SJCRH30 (cell line): ENCODE measurements at regions not wholly inside any gene's neighbourhood (a gene's known extent, or its start where the extent isn't known, plus 50 kb on each side); places are given as distances from the start of the nearest gene placed in this dataset.
"Not testable (repeated sequence)": the region's sequence is repeated elsewhere in the genome, so short reads cannot be mapped to it uniquely, and the experiment has no call there.

Experiments
- DNase-seq, 2 experiments: peaks; one replicate each; pipeline ENCODE4 v3.0.0-alpha.2; 2015 to 2020
- H3K27ac ChIP-seq: fragments of 250-450 bp; sonication (Bioruptor Pico); 2 replicates; pipeline ENCODE4 v1.5.1; 2020; ENCODE audit warnings: mild to moderate bottlenecking, moderate library complexity
- H3K27me3 ChIP-seq: fragments of 250-450 bp; sonication (Bioruptor Pico); 2 replicates; pipeline ENCODE4 v1.5.1; 2020; ENCODE audit warnings: mild to moderate bottlenecking, moderate library complexity
- H3K36me3 ChIP-seq: fragments of 250-450 bp; sonication (Bioruptor Pico); 2 replicates; pipeline ENCODE4 v1.5.1; 2020; ENCODE audit warnings: mild to moderate bottlenecking, moderate library complexity
- H3K4me1 ChIP-seq: fragments of 250-450 bp; sonication (Bioruptor Pico); 2 replicates; pipeline ENCODE4 v1.5.1; 2020; ENCODE audit warnings: mild to moderate bottlenecking, moderate library complexity
- H3K4me3 ChIP-seq: fragments of 250-450 bp; sonication (Bioruptor Pico); 2 replicates; pipeline ENCODE4 v1.5.1; 2020; ENCODE audit warnings: mild to moderate bottlenecking, moderate library complexity
- H3K9me3 ChIP-seq: fragments of 250-450 bp; sonication (Bioruptor Pico); replicated peaks from 2 replicates; pipeline ENCODE4 v1.5.1; 2020; ENCODE audit warnings: mild to moderate bottlenecking, moderate library complexity

GRCh38 chr7:106591146-106591545 lies 69.8 kb downstream of the CCDC71L start:
- no peak for DNase-seq
- no peaks in the 10 kb centered on the region for H3K4me1 ChIP-seq
- H3K9me3 ChIP-seq = no peaks in the 10 kb centered on the region
- H3K36me3 ChIP-seq = no peaks in the 10 kb centered on the region
- H3K27ac ChIP-seq = no peak overlapping the region
- no peaks in the 10 kb centered on the region for H3K27me3 ChIP-seq
- H3K4me3 ChIP-seq = no peak overlapping the region

DNA sequence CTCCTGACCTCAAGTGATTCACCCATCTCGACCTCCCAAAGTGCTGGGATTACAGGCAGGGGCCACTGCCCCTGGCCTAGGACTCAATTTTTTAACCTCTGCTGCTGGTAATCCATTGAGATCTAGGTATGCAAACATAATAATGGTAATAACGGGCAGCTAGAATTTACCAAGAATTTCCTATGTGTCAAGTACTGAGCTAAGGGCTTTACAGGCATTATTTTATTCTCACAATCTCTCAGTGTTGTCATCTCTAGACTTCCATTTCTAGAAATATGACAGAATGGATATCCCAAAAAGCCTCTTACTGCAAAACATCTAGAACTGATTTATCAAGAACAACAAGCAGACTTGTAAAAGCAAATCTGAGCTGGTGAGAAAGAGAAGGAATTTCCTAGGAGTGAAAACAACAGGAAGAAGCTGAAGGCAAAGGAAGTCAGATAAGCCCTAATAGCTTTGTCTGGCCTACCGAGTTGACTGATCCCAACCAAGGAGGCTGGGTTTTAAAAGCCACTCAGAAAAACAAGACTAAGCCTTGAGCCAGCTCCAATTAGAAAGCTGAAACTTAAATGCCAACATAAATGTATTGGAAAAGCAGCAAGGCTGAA lies 70.6 kb downstream of the CCDC71L start:
- DNase-seq = no peak
- H3K27ac ChIP-seq = no peak overlapping the region
- H3K27me3 ChIP-seq = no peaks in the 10 kb centered on the region
- no peaks in the 10 kb centered on the region for H3K36me3 ChIP-seq
- H3K4me1 ChIP-seq = no peaks in the 10 kb centered on the region
- H3K4me3 ChIP-seq = no peak overlapping the region
- H3K9me3 ChIP-seq = no peaks in the 10 kb centered on the region

GRCh38 chr7:106589198-106589879 lies 71.6 kb downstream of the CCDC71L start:
- Histone ChIP-seq H3K27me3 (no peaks in the 10 kb centered on the region), H3K27ac (no peak overlapping the region), H3K36me3 (no peaks in the 10 kb centered on the region)

DNA sequence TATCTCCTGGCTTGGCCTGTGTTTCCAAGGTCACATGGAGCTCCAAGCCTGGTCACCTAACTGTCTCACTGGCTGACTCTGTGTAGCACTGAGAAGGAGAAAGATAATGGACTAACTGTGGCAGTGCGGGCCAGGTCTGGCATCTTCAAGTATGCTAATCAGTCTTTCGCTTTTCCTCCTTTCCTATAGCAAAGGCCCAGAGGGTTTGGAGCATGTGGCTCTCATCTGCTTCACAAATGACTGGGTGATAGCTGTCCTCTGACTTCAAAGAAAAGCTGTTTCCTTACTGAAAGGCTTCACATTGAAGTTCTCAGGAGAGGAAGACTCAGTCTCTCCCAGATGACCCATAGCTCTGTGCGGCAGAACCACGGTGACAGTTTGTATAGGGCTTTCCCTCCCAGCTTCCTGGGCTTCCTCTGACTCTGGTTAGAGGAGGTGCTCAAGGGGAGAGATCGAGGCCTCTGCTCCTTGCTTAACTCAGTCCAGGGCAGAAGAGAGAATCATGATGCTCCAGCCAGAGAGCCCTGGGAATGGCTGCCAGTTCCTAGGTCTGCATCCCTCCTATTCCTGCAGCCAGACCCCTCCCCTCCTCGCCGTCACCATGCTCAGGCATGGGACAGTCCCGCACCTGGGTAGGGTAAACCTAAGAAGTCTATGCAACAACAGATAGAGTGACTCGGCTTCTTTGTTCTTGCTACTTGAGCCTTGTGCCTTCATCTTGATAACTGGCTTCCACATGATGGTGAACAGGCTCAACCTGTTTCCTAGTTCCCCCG lies 72.3 kb downstream of the CCDC71L start:
- H3K9me3 ChIP-seq = no peaks in the 10 kb centered on the region
- no peaks in the 10 kb centered on the region for H3K27me3 ChIP-seq
- H3K36me3 ChIP-seq = no peaks in the 10 kb centered on the region
- no peak overlapping the region for H3K27ac ChIP-seq
- H3K4me1 ChIP-seq = no peaks in the 10 kb centered on the region
- no peak for DNase-seq
- H3K4me3 ChIP-seq = no peak overlapping the region

More at GRCh38 chr7:106589198-106589879, 71.6 kb downstream of the CCDC71L start:
- Histone ChIP-seq H3K4me1 (no peaks in the 10 kb centered on the region), H3K9me3 (no peaks in the 10 kb centered on the region), H3K4me3 (no peak overlapping the region)
- peak in 1 of 2 experiments; percentile 3 for DNase-seq

GRCh38 chr7:106584914-106585759 lies 75.8 kb downstream of the CCDC71L start:
- Histone ChIP-seq H3K27ac (no peak overlapping the region), H3K27me3 (no peaks in the 10 kb centered on the region), H3K4me3 (no peak overlapping the region), H3K9me3 (no peaks in the 10 kb centered on the region), H3K4me1 (no peaks in the 10 kb centered on the region), H3K36me3 (no peaks in the 10 kb centered on the region)
- DNase-seq = no peak

GRCh38 chr7:106583706-106584690 lies 77.0 kb downstream of the CCDC71L start:
- H3K4me3 ChIP-seq = no peak overlapping the region
- H3K27me3 ChIP-seq = no peaks in the 10 kb centered on the region
- no peaks in the 10 kb centered on the region for H3K36me3 ChIP-seq
- H3K27ac ChIP-seq = no peak overlapping the region
- no peak for DNase-seq
- H3K9me3 ChIP-seq = no peaks in the 10 kb centered on the region
- H3K4me1 ChIP-seq = no peaks in the 10 kb centered on the region

DNA sequence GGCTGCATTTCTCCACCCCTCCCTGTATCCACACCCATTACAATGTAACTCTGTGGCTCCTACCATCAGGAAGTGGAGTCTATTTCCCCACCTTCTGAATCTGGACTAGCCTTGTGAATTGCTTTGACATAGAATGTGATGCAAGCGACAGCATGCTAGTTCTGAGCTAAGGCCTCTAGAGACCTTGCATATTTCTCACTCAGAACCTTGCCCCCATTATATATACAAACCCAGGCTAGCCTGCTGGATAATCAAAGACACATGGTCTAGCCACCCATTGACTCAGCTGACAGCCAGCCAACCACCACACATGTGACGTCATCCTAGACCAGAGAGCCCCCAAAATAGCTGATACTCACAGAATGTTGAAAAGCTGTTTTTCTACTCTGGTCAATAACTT lies 77.9 kb downstream of the CCDC71L start:
- no peaks in the 10 kb centered on the region for H3K27me3 ChIP-seq
- no peak overlapping the region for H3K4me3 ChIP-seq
- no peak for DNase-seq
- H3K9me3 ChIP-seq = no peaks in the 10 kb centered on the region
- no peaks in the 10 kb centered on the region for H3K4me1 ChIP-seq
- H3K27ac ChIP-seq = no peak overlapping the region
- no peaks in the 10 kb centered on the region for H3K36me3 ChIP-seq

DNA sequence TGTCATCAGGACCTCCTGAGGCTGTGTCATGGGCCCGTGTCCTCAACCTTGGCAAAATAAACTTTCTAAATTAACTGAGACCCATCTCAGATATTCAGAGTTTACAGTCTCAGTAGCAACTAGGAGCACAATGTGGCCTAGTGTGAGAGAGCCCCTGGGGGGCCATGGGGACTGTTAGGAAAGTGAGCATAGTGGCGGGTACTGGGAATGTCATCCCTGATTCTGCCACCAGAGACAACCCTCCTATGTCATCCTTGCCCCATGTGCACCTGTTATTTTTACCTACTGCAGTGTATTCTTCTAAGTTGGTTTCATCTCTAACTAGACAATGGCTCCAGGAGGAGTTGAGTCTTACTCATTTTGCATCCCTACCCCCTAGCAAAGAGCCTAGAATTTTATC lies 78.6 kb downstream of the CCDC71L start:
- Histone ChIP-seq H3K27me3 (no peaks in the 10 kb centered on the region), H3K4me1 (no peaks in the 10 kb centered on the region), H3K27ac (no peak overlapping the region), H3K9me3 (no peaks in the 10 kb centered on the region), H3K4me3 (no peak overlapping the region), H3K36me3 (no peaks in the 10 kb centered on the region)
- no peak for DNase-seq

DNA sequence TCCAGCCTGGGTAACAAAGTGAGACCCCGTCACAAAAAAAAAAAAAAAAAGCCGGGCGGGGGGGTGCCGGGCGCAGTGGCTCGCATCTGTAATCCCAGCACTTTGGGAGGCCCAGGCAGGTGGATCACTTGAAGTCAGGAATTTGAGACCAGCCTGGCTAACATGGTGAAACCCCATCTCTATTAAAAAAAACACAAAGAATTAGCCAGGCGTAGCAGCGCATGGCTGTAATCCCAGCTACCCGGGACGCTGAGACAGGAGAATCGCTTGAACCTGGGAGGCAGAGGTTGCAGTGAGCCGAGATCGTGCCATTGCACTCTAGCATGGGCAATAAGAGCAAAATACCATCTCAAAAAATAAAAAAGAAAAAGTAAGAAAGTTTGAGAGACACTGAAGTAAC lies 81.9 kb downstream of the CCDC71L start:
- H3K4me3 ChIP-seq, DNase-seq, H3K36me3 ChIP-seq, H3K9me3 ChIP-seq, H3K4me1 ChIP-seq, H3K27ac ChIP-seq, H3K27me3 ChIP-seq: not testable (repeated sequence)

GRCh38 chr7:106575138-106575823 lies 85.7 kb downstream of the CCDC71L start:
- no peaks in the 10 kb centered on the region for H3K27me3 ChIP-seq
- no peaks in the 10 kb centered on the region for H3K4me1 ChIP-seq
- no peaks in the 10 kb centered on the region for H3K36me3 ChIP-seq
- no peak overlapping the region for H3K4me3 ChIP-seq
- DNase-seq = no peak
- H3K9me3 ChIP-seq = no peaks in the 10 kb centered on the region
- H3K27ac ChIP-seq = no peak overlapping the region

DNA sequence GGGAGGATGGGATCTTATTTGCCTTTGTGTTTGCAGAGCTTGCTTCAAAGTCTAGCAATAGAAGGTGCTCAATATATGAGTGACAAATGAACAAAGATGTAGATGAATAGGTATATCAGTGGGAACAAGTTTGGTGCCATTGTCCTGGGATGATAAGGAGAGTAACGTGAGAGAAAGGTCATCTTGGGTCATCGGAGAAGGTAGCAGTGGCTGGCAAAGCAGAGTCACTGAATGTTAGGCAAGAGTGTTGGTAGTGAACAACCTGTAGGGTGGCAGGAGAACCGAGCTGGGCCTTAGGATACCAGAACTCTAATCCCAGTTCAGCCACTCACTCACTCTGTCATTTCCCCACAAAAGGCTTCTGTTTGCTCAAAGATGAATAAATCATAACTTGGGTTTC lies 87.2 kb downstream of the CCDC71L start:
- no peaks in the 10 kb centered on the region for H3K9me3 ChIP-seq
- no peak for DNase-seq
- no peak overlapping the region for H3K27ac ChIP-seq
- H3K36me3 ChIP-seq = no peaks in the 10 kb centered on the region
- no peak overlapping the region for H3K4me3 ChIP-seq
- no peaks in the 10 kb centered on the region for H3K27me3 ChIP-seq
- no peaks in the 10 kb centered on the region for H3K4me1 ChIP-seq

DNA sequence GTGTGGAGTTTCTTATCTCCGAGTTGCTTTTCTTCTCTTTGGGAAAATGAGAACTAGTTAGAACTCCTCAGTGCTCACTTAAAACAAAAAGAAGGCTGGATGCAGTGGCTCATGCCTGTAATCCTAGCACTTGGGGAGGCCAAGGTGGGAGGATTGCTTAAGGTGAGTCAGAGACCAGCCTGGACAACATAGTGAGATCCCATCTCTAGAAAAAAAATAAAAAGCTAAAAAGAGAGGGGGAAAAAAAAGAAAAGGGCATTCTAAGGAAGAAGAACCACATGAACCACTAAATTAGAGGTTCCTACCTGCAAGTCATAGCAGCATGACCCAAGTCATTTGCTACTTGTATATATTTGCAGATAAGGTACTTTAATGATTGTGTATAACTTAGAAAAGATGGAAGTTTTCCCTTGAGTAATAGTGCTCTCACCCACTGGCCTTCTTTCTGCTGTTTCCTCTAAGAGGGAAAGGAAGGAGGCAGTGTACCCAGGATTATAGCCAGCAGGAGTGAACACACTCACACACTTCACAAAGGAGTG lies 87.8 kb downstream of the CCDC71L start:
- DNase-seq = no peak
- Histone ChIP-seq H3K9me3 (no peaks in the 10 kb centered on the region), H3K4me3 (no peak overlapping the region), H3K36me3 (no peaks in the 10 kb centered on the region), H3K4me1 (no peaks in the 10 kb centered on the region), H3K27me3 (no peaks in the 10 kb centered on the region), H3K27ac (no peak overlapping the region)

- H3K27me3 ChIP-seq = no peaks in the 10 kb centered on the region
- no peak overlapping the region for H3K27ac ChIP-seq
- no peaks in the 10 kb centered on the region for H3K4me1 ChIP-seq
- no peak overlapping the region for H3K4me3 ChIP-seq
- H3K36me3 ChIP-seq = no peaks in the 10 kb centered on the region
- H3K9me3 ChIP-seq = no peaks in the 10 kb centered on the region
- DNase-seq = no peak
Observed at GRCh38 chr7:106572394-106573124, 88.4 kb downstream of the CCDC71L start.
